OCI-LY7 (cell line): ENCODE measurements at regions not wholly inside any gene's neighbourhood (a gene's known extent, or its start where the extent isn't known, plus 50 kb on each side); places are given as distances from the start of the nearest gene placed in this dataset.

Experiments
- CTCF ChIP-seq: fragments of 200-600 bp; sonication (generic); conservative IDR thresholded peaks from 2 replicates; pipeline ENCODE4 v1.5.1; 2014; ENCODE audit warnings: mild to moderate bottlenecking, antibody characterized with exemption, low read length, moderate library complexity, mixed read lengths
- EZH2phosphoT487 ChIP-seq: fragments of 200-600 bp; sonication (generic); IDR thresholded peaks from 2 replicates; pipeline ENCODE4 v1.6.1; 2018; ENCODE audit warnings: low read depth, borderline replicate concordance, mild to moderate bottlenecking, mixed run types, antibody characterized with exemption, low read length, moderate library complexity, mixed read lengths

GRCh38 chr6:137417396-137417795 lies 76.8 kb downstream of the OLIG3 start:
- no peak for TF ChIP-seq CTCF
- TF ChIP-seq EZH2phosphoT487, result no peak
